A673 (cell line): ENCODE measurements at regions not wholly inside any gene's neighbourhood (a gene's known extent, or its start where the extent isn't known, plus 50 kb on each side); places are given as distances from the start of the nearest gene placed in this dataset.

ENCODE experiments used
- EZH2 ChIP-seq: fragments of 200-600 bp; sonication (generic); IDR thresholded peaks from 2 replicates; pipeline ENCODE4 v1.6.1; 2017; ENCODE audit warnings: borderline replicate concordance, low read depth, mild to moderate bottlenecking, mixed read lengths, antibody characterized with exemption, low read length; ENCODE audit not compliant: poor library complexity, severe bottlenecking
- TF ChIP-seq, protein P1 (sequence below): fragments of 300-800, 200-600 bp; sonication (generic); conservative IDR thresholded peaks from 2 replicates; pipeline ENCODE4 v1.5.1; 2017; ENCODE audit warnings: low read depth, mild to moderate bottlenecking, antibody characterized with exemption, low read length, moderate library complexity, mixed read lengths

DNA sequence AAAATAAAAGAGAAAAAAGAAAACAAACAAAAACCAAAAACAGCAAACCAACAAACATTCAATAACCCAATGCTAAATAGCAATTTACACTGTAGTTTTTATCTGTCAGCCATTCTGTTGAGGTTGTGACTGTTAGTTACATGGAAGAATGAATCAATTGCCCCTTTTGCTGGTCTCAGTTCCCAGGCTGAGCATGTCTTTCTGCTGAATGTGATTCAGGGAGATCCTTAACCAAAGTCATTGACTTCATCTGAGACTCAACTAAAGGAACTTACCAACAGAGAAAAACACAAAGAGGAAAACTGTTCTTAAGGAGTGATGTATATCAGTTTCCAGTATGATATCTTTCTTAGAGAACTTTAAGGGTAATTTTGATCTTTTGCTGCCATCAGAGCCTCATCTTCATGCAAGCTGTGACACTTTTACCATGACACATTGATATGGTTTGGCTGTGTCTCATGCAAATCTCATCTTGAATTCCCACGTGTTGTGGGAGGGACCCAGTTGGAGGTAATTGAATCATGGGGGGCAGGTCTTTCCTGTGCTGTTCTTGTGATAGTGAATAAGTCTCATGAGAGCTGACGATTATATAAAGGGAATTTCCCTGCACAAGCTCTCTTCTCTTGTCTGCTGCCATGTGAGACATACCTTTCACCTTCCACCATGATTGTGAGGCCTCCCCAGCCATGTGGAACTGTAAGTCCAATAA is 469.8 kb downstream of the KIF20B start:
- no peak for TF ChIP-seq EZH2
- TF ChIP-seq, protein P1, sequence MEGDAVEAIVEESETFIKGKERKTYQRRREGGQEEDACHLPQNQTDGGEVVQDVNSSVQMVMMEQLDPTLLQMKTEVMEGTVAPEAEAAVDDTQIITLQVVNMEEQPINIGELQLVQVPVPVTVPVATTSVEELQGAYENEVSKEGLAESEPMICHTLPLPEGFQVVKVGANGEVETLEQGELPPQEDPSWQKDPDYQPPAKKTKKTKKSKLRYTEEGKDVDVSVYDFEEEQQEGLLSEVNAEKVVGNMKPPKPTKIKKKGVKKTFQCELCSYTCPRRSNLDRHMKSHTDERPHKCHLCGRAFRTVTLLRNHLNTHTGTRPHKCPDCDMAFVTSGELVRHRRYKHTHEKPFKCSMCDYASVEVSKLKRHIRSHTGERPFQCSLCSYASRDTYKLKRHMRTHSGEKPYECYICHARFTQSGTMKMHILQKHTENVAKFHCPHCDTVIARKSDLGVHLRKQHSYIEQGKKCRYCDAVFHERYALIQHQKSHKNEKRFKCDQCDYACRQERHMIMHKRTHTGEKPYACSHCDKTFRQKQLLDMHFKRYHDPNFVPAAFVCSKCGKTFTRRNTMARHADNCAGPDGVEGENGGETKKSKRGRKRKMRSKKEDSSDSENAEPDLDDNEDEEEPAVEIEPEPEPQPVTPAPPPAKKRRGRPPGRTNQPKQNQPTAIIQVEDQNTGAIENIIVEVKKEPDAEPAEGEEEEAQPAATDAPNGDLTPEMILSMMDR = no peak
